ENCODE measurements at regions not wholly inside any gene's neighbourhood (a gene's known extent, or its start where the extent isn't known, plus 50 kb on each side); places are given as distances from the start of the nearest gene placed in this dataset.

GRCh38 chr15:96418146-96418545 is 87.6 kb downstream of the NR2F2 start:
- POLR2A ChIA-PET: no interaction called here
- no peaks in the 10 kb centered on the region for H4K20me1 ChIP-seq (replicated peaks; ENCODE audit: control insufficient read depth, extremely low read depth, insufficient read depth, low read length)
- DNase-seq (ENCODE audit: low read depth, low spot score) (no peak), FAIRE-seq (no peak)
- no peak overlapping the region for H3K27ac ChIP-seq (ENCODE audit: insufficient read depth, low read depth, low read length)
- TF ChIP-seq GATA2 (IDR thresholded peaks at IDR 0.05; ENCODE audit: insufficient read depth, insufficient read length, low read depth, low read length): no peak
- no peak for TF ChIP-seq POLR2A (IDR thresholded peaks at IDR 0.05; ENCODE audit: low read depth, low read length)
- no peak for TF ChIP-seq CTCF (IDR thresholded peaks at IDR 0.05; ENCODE audit: extremely low read depth in 1 of 2, insufficient read depth in 1 of 2, low read depth in 1 of 2, low read length in 2 of 2)
- no peak for TF ChIP-seq JUN (IDR thresholded peaks at IDR 0.05; ENCODE audit: borderline replicate concordance, insufficient read depth, insufficient read length, low read depth)
- TF ChIP-seq FOS (IDR thresholded peaks at IDR 0.05; ENCODE audit: borderline replicate concordance, insufficient read depth, low read length): no peak
- no peak for TF ChIP-seq POLR2AphosphoS5 (IDR thresholded peaks at IDR 0.05; ENCODE audit: insufficient read depth, low read depth, low read length)
- TF ChIP-seq EZH2 (IDR thresholded peaks at IDR 0.05; ENCODE audit: borderline replicate concordance, low read depth, low read length, severe bottlenecking): no peak
- no peak for TF ChIP-seq MAX (IDR thresholded peaks at IDR 0.05; ENCODE audit: insufficient read depth, insufficient read length)
- no peak for TF ChIP-seq MYC (IDR thresholded peaks at IDR 0.05; ENCODE audit: low read depth, low read length)
- H3K36me3 ChIP-seq (ENCODE audit: control insufficient read depth in 2 of 2, extremely low read depth in 1 of 2, insufficient read depth in 2 of 2, low read length in 2 of 2): no peaks in the 10 kb centered on the region
- H3K4me2 ChIP-seq (ENCODE audit: insufficient read depth, low read length): no peak overlapping the region
- no peak overlapping the region for H3K4me3 ChIP-seq (replicated peaks in 1 of 3; ENCODE audit: insufficient read depth in 1 of 3, low read depth in 1 of 3, low read length in 3 of 3)
- CTCF ChIA-PET: interaction anchor here (1.8 to 2.3 kb wide), 2 partner anchors 8 to 13 kb away, joined by 4 to 8 read pairs; no protein-coding TSS in a partner anchor
- no peaks in the 10 kb centered on the region for H3K9me1 ChIP-seq (replicated peaks; ENCODE audit: control insufficient read depth, extremely low read depth, insufficient read depth, low read length)
- no TSS peak for BruUV-seq (replicated peaks)
- intact Hi-C loops (cut with micrococcal nuclease) (no loop called here), dilution Hi-C loops (cut with MboI; ENCODE audit: extremely low pct_ligation_motif_present, low sequenced_read_pairs) (no loop called here)
- H3K4me1 ChIP-seq (ENCODE audit: control insufficient read depth, extremely low read depth, insufficient read depth, low read length): peaks cover 21% of the 10 kb centered on the region
- no peaks in the 10 kb centered on the region for H3K79me2 ChIP-seq (ENCODE audit: control insufficient read depth, insufficient read depth, low read length)
- no peak overlapping the region for H3K9ac ChIP-seq (replicated peaks; ENCODE audit: extremely low read depth, insufficient read depth, low read length)
- no peaks in the 10 kb centered on the region for H3K9me3 ChIP-seq (replicated peaks; ENCODE audit: control insufficient read depth, insufficient read depth, low read length)
- no peak overlapping the region for H2AFZ ChIP-seq (ENCODE audit: low read depth, low read length)
- H3K27me3 ChIP-seq (ENCODE audit: control insufficient read depth in 2 of 2, insufficient read depth in 2 of 2, low read length in 2 of 2): peaks cover 8 to 10% of the 10 kb centered on the region in 2 experiments

Data from endothelial cell of umbilical vein (primary cell).